ENCODE measurements at regions not wholly inside any gene's neighbourhood (a gene's known extent, or its start where the extent isn't known, plus 50 kb on each side); places are given as distances from the start of the nearest gene placed in this dataset.

GRCh38 chr6:113092795-113093194, 745.7 kb downstream of the RFPL4B start:
- no peak for DNase-seq (ENCODE audit: low read depth)

GRCh38 chr6:113094779-113095178, 747.6 kb downstream of the RFPL4B start:
- peak; percentile 76 for DNase-seq (ENCODE audit: low read depth)

GRCh38 chr6:113095841-113096240, 748.7 kb downstream of the RFPL4B start:
- DNase-seq (ENCODE audit: low read depth) = no peak

GRCh38 chr6:113102761-113103160, 754.4 kb upstream of the MARCKS start:
- DNase-seq (ENCODE audit: low read depth) = peak; percentile 46

- DNase-seq (ENCODE audit: low read depth) = peak; percentile 92
Observed at GRCh38 chr6:113103634-113104361, 753.3 kb upstream of the MARCKS start.

- DNase-seq (ENCODE audit: low read depth) = no peak
Observed at GRCh38 chr6:113104541-113104940, 752.6 kb upstream of the MARCKS start.

- DNase-seq (ENCODE audit: low read depth) = no peak
Observed at GRCh38 chr6:113104951-113105350, 752.2 kb upstream of the MARCKS start.

- no peak for DNase-seq (ENCODE audit: low read depth)
Observed at GRCh38 chr6:113110211-113110610, 746.9 kb upstream of the MARCKS start.

GRCh38 chr6:113111550-113111949, 745.6 kb upstream of the MARCKS start:
- no peak for DNase-seq (ENCODE audit: low read depth)

GRCh38 chr6:113112086-113112485, 745.1 kb upstream of the MARCKS start:
- DNase-seq (ENCODE audit: low read depth) = no peak

- no peak for DNase-seq (ENCODE audit: low read depth)
Observed at GRCh38 chr6:113115196-113115595, 741.9 kb upstream of the MARCKS start.

- peak; percentile 99 for DNase-seq (ENCODE audit: low read depth)
Observed at GRCh38 chr6:113120224-113120581, 736.9 kb upstream of the MARCKS start.

GRCh38 chr6:113120582-113121285, 736.4 kb upstream of the MARCKS start:
- peak; percentile 100 for DNase-seq (ENCODE audit: low read depth)

GRCh38 chr6:113121571-113121970, 735.6 kb upstream of the MARCKS start:
- DNase-seq (ENCODE audit: low read depth) = no peak

- DNase-seq (ENCODE audit: low read depth) = peak; percentile 91
Observed at GRCh38 chr6:113122060-113122459, 735.1 kb upstream of the MARCKS start.

GRCh38 chr6:113125626-113126025, 731.5 kb upstream of the MARCKS start:
- no peak for DNase-seq (ENCODE audit: low read depth)

- DNase-seq (ENCODE audit: low read depth) = no peak
Observed at GRCh38 chr6:113127786-113128419, 729.2 kb upstream of the MARCKS start.

- DNase-seq (ENCODE audit: low read depth) = no peak
Observed at GRCh38 chr6:113128661-113129060, 728.5 kb upstream of the MARCKS start.

GRCh38 chr6:113129991-113130390, 727.2 kb upstream of the MARCKS start:
- peak; percentile 80 for DNase-seq (ENCODE audit: low read depth)

- DNase-seq (ENCODE audit: low read depth) = no peak
Observed at GRCh38 chr6:113137426-113137825, 719.7 kb upstream of the MARCKS start.

- no peak for DNase-seq (ENCODE audit: low read depth)
Observed at GRCh38 chr6:113140721-113141120, 716.4 kb upstream of the MARCKS start.

- no peak for DNase-seq (ENCODE audit: low read depth)
Observed at GRCh38 chr6:113141901-113142300, 715.2 kb upstream of the MARCKS start.

GRCh38 chr6:113142671-113143174, 714.4 kb upstream of the MARCKS start:
- DNase-seq (ENCODE audit: low read depth) = no peak
